ENCODE measurements at regions not wholly inside any gene's neighbourhood (a gene's known extent, or its start where the extent isn't known, plus 50 kb on each side); places are given as distances from the start of the nearest gene placed in this dataset.
A peak's percentile ranks its signal among the peaks of the same experiment; 100 is the strongest.

GRCh38 chr12:92503971-92504593 is 198.7 kb upstream of the PLEKHG7 start:
- Histone ChIP-seq H3K4me1 (peaks cover 5 to 59% (median 38%) of the 10 kb centered on the region in 12 donors), H3K27ac (peak overlapping the region; percentile 31 to 96 (median 85)), H3K36me3 (no peaks in the 10 kb centered on the region), H3K4me3 (no peak overlapping the region), H3K9me3 (no peaks in the 10 kb centered on the region), H3K27me3 (no peaks in the 10 kb centered on the region)
- intact Hi-C loops (cut with DNase I) = loop anchor here in 4 of 10 donors (2.0 to 10.0 kb wide), 4 partner anchors 59 to 67 kb away; no protein-coding TSS in a partner anchor
- 67 to 74% (median 72%) methylated on average over 7 of the region's 7 CpGs for WGBS, 4 donors
- TF ChIP-seq POLR2A (IDR thresholded peaks at IDR 0.05) (no peak), CTCF (IDR thresholded peaks at IDR 0.05) (no peak)
- DNase-seq = no peak
- ATAC-seq = no peak

GRCh38 chr12:92503029-92503931 is 199.5 kb upstream of the PLEKHG7 start:
- Histone ChIP-seq H3K9me3 (no peaks in the 10 kb centered on the region), H3K27me3 (no peaks in the 10 kb centered on the region), H3K36me3 (no peaks in the 10 kb centered on the region), H3K4me1 (peaks cover 5 to 59% (median 38%) of the 10 kb centered on the region in 12 donors), H3K27ac (peak overlapping the region; percentile 31 to 96 (median 85)), H3K4me3 (no peak overlapping the region)
- intact Hi-C loops (cut with DNase I) = loop anchor here in 4 of 10 donors (2.0 to 10.0 kb wide), 4 partner anchors 58 to 68 kb away; no protein-coding TSS in a partner anchor
- DNase-seq = peak in 1 of 5 donors; percentile 25
- TF ChIP-seq CTCF (IDR thresholded peaks at IDR 0.05) (no peak), POLR2A (IDR thresholded peaks at IDR 0.05) (no peak)
- WGBS, 4 donors = 65 to 73% (median 70%) methylated on average over 12 of the region's 12 CpGs
- ATAC-seq = peak in 3 of 4 donors; percentile 22 to 33 (median 31)

GRCh38 chr12:92502417-92503028 is 200.3 kb upstream of the PLEKHG7 start:
- intact Hi-C loops (cut with DNase I) = loop anchor here in 4 of 10 donors (2.0 to 10.0 kb wide), 4 partner anchors 58 to 68 kb away; no protein-coding TSS in a partner anchor
- no peak for ATAC-seq
- Histone ChIP-seq H3K27me3 (no peaks in the 10 kb centered on the region), H3K4me3 (no peak overlapping the region), H3K4me1 (peaks cover 5 to 59% (median 38%) of the 10 kb centered on the region in 12 donors), H3K27ac (peak overlapping the region in 11 of 12 donors; percentile 55 to 96 (median 85)), H3K36me3 (no peaks in the 10 kb centered on the region), H3K9me3 (no peaks in the 10 kb centered on the region)
- DNase-seq = no peak
- WGBS, 4 donors = 78 to 85% (median 80%) methylated on average over 3 of the region's 3 CpGs
- TF ChIP-seq CTCF (IDR thresholded peaks at IDR 0.05) (peak in 8 of 12 donors; percentile 18 to 41 (median 30)), POLR2A (IDR thresholded peaks at IDR 0.05) (no peak)

All from heart left ventricle (tissue), 16 donors.